SIG-M5 treated with dmso at 0.1 percent for 504 hours (cell line): ENCODE measurements at regions not wholly inside any gene's neighbourhood (a gene's known extent, or its start where the extent isn't known, plus 50 kb on each side); places are given as distances from the start of the nearest gene placed in this dataset.

Experiments used
- DNase-seq: peaks from one replicate; lab custom pipeline; 2025; ENCODE audit not compliant: unreplicated experiment; lab: John Stamatoyannopoulos, UW

DNA sequence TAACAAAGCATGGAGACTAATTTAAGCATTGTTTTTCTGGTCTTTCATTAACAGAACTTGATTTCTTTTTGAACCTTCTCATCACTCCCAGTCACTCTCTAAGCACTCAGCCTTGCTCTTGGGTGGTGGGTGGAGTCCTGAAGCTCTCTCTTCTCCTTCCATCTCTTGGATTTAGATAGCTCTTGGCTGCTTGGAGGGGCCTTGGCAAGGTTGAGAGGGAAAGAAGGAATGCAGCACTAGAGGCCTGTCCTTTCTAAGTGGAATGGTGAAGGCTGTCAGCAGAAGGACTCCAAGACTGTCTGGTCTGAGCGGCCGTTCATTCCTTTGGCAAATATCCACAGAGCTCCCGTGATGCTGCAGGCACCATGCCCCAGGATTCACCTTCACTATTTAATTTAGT, 168.6 kb upstream of the E2F8 start:
- no peak for DNase-seq

DNA sequence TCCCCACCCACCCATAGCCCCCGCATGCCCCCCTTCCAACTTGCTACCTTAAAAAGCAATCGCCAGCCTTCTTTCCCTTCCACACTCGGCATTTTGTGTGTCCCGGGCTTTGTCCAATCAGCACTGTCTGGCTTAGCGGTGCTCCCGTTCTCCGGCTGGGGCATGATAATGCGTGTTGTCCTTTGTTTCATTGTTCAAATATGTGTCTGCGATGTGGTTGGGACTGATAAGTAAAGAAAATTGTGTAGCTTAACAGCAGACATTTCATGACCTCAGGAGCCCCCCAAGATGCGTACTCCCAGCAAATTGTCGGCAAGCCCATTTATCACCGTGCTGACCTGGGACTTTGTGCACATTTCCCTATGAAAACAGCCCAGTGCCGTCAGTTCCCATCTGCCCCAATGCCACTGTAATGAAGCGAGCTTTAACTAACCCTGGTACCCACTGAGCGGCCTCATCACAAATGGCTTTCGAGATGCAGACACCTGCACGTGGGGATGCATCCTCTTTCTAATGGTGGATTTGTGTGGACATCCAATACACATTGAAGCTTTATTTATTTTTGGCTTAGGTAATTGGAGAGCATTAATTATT, 167.0 kb upstream of the E2F8 start:
- DNase-seq = no peak

DNA sequence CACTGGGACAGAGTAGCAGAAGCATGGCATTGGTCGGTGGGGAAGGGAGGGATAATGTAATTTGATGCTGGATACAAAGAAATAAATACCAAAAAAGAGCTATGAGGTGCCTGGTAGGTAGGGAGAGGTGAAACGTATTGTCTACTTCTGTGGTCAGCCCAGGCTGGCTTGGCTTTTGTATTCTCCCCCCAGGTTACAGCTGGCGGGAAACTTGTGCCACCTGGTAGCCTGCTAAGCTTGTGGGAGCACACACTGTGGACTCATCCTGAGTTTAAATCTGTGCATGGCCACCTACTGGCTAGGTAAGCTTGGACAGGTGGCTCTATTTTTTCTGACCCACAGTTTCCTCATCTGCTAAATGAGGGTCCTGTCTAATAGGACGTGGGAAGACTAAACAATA, 165.2 kb upstream of the E2F8 start:
- no peak for DNase-seq

DNA sequence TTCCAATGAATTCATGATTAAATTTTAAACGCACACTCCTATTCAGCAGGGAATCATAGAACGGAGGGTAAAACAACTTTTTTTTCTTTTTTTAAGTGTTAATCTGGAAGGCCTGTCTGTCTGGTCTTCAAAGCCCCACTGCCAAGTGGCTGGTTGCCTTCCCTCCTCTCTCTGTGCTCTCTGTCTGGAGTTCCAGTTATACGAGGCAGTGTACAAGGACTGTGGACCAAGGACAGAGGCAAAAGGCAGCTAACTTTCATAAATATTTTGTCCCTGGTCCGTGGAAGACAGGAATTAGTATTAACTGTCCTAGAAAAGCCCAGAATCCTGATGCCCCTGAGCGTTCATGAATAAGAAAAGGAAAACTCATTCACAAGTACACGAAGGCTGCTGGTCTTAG, 164.0 kb upstream of the E2F8 start:
- no peak for DNase-seq

DNA sequence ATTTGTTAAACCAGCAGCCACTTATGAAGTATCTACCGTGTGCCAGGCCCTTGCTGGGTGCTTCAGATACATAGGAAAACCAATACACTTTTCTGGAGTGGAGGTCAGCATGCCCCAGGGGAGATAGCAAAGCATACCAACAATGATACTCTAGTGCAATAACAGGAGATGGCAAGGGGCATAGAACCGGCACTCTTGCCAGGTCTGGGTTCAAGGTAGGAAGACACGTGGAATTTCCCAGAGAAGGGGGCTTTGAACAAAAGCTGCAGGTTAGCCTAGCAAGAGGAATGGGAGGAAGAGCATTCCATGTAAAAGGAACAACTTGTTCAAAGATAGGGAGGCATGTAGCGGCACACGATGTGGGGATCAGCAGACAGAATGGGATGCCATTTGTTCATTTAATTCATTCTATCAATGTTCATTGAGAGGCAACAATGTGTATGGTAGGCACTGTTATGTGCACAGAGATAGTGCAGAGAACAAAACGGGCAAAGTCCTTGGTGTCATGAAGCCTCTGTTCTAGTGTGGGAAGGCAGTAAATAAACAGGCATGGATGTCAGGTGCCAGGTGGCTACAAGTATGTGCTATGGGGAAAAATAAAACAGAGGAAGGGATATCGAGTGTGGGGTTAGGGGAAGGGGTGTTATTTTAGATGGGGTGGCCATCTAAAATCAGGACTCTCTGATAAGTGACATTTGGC, 162.6 kb upstream of the E2F8 start:
- DNase-seq = no peak

DNA sequence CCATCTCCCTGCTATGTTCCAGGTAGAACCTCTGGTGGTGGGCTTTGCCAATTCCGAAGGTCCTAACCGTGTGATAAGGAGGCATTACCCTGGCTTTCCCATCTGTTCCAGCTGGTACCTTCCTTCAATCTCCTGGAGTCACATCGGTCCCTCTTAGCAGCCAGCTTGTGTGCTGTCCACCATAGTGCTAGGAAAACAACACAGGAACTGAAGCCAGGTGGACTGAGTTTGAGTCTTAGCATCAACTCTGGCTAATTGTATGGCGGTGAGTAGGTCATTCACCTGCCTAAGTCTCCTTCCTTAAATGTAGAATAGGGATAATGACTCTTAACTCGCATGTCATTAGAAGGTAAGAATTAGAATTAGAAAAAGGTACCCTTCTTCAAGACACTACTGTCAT, 159.6 kb upstream of the E2F8 start:
- DNase-seq = no peak

DNA sequence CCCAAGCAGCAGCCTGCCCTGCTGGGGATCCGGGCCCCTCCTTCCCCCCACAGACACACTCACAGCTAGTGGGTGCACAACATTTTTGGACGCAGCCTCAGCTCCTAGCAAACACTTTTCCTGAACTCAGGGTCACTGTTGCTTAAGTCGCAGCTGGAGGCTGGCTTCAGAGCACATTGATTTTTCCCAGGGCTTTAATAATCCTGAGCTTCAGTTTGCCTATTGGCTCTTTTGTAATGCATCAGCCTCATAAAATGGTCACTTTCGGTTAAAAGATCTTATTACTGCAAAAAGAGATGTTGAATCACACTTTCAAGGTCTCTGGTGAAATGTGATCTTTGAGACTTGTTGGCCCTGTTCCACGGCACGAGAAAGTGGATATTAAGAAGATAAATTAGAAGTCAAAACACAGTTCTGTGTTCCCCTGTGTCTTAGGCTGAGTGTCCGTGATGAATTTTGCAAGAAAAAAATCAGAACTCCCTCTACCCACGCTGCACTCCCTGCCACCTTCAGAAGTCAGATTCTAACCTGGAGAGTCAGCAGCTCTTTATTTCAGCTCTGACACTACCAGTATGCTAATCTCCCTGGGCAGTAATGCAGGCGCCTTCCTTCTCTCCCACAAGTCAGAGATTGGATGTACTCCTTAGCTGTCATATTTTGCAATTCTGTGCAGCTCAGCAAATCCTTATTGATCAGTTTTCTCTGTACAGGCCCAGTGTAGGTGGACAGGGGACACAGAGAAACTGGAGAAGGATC, 158.2 kb upstream of the E2F8 start:
- no peak for DNase-seq

DNA sequence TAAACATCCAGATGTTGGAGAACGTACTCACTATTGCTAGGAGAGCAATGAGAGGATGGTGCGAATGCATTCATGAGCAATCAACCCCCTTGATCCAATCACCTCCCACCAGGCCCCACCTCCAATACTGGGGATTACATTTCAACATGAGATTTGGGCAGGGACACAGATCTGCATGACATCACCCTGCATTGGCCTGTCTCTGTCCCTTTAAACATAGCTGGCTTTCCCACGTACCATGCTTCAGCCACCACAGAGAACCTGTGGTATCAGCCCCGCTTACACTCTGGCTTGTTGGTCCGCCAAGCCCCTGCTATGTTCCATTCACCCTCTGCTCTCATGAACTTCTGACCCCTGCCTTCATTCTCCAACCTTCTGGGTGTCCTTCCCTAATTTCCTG, 157.5 kb upstream of the E2F8 start:
- DNase-seq = no peak

DNA sequence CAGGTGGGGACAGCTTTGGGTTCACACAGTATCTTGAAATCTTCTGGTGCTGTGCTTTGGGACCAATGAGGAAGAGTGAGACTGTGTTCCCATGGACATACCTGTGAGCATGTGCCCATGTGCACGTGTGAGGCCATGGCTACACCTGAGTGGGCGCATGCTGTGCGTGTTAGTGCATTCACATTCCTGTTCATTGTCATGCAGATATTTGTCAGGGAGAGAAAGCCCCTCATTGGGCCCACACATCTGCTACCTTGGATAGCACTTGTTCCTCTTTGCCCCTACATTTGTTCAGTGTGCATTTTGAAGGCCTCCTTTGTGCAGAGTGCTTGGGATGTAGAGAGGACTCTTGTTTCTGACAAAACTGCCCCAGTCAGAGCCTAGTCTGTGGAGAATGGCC, 154.3 kb upstream of the E2F8 start:
- DNase-seq = no peak

DNA sequence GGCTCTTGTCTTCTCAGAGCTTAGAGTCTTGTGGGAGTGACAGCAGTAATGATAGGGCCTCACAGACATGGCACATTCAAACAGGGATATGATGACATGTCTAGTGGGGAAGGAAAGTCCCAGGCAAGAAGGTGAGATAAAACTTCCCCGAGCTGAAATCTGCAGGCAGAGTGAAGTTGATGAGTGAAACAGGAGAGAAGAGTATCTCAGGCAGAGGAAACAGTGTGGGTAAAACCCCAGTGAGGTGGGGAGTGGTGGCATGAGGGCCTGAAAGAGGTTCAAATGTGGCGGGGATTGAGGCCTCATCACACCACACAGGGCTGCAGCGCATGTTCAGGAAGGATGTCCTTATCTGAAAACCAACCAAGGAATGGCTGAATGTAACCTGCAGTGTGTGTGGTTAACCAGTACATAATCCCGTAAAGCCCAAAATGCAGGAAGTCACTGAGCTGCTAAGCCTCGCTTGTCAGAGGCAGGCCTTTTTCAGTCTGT, 153.8 kb upstream of the E2F8 start:
- no peak for DNase-seq

DNA sequence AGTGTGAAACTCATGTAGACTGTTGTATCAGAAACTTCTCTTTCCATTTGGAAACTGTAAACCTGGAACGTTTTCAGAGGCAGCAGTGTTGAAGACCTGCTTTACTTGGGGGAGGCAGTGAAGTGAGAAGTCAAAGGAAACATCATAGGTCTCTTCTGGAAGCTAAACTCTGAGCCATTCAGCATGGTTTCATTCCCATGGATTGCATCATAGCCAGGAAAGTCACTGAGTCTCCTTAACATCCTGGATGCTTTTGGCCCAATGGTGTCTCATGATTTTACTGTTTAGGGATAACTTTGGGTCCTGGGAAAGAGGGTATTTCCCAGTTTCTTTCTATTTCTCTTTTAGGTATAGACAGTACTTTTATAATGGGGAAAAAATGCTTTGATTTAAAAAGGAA, 153.2 kb upstream of the E2F8 start:
- DNase-seq = no peak

DNA sequence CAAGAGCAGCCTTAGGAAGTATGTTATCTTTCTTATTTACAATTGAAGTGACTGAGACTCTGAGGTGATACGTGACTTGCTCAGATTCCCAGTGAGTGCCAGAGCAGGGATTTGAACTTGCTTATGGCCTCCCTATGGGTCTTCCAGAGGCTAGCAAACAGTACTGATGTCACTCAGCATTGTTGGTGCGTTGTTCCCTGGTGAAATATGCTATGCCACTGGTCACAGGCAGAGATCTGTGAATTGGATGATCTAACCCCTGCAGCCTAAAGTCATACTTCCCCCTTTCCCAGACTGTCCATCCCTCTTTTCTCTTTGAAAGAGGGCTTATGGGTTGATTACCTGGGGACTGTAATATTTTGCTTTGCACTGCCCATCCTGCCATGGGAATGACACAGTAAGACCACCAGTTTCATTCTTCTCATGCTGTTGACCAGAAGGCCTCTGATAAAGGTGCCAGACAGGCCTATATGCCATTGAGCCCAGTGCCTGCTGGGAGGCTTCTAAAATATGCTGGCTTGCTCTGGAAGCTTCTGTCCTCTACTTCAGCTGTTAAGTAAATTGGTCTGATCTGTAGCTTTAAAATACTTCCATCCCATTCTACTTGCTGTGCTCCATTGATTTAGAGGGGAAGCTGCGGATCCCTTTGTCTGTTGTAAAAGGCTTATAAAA, 152.2 kb upstream of the E2F8 start:
- no peak for DNase-seq

DNA sequence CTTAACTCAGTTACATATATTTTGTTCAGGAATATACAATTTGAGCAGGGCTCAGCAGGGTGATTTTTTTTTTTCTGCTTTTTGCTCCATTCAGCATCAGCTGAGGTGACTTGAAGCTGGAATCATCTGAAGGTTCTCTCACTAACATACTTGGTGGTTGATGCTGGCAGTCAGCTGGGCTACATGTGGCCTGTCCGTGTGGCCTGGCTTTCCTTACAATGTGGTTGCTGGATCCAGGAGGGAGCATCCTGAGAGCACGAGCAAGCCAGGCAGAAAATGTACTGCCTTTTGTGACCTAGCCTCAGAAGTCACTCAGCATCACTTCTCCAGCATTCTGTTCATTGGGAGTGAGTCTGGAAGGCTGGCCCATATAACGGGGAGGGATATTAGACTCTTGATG, 151.6 kb upstream of the E2F8 start:
- no peak for DNase-seq

DNA sequence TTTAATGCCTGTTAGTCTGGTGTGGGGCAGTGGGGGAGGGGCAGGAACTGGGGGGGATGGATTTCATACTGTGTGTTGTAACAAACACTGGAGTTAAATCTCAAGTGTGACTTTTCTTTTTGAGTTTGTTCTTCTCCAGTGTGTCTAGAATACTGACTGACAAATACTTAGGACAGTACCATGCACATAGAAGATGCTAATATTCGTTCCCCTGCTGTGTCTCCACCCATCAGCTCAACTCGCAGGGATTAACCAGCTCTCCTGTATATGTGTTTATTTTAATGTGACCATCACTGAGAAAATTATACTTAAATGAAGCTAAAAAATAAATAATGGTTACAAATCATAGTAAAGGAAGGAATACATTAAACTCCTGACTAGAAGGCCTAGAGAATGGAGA, 150.9 kb upstream of the E2F8 start:
- DNase-seq = no peak

DNA sequence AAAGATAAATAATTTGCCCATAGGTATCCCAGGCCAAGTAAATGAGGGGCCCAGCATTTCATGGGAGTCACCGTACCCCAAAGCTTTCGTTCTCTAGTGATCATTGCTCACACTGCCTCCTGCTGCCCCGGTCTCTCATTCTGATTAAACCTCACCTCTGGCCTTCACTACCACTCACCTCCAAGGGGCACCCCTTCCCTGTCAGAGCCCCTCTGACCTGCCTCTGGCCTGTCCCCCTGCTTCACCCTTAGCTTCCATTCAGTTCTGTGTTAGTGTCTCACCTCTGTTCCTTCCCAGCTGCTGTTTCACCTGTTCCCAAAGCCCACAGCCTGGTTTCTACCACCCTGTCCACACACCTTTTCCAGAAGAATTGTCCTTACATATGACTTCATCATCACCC, 150.3 kb upstream of the E2F8 start:
- DNase-seq = no peak

DNA sequence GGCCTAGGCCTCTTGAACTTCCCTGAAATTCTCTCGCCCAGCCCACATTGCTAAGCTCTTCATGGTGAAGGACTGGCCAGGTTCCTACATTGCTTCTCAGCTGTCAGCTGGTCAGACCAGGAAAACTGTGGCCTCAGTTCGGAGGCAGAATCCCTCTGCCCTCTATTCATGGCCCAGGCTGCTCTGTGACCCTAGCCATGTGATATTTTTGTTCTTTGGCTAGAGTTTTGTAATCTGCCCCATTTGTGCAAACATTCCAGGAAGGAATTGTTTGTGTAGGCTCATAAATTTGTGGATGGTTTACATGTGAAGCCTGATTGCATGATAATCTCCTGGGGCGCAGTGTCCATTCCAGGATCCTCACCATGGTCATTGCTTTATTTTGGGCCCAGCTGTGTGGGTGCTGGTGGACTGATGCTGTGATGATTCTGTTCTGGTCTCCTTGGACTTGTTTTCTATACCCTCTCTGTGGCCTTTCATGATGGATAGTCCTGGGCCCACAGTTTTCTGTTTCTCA, 149.1 kb upstream of the E2F8 start:
- no peak for DNase-seq

DNA sequence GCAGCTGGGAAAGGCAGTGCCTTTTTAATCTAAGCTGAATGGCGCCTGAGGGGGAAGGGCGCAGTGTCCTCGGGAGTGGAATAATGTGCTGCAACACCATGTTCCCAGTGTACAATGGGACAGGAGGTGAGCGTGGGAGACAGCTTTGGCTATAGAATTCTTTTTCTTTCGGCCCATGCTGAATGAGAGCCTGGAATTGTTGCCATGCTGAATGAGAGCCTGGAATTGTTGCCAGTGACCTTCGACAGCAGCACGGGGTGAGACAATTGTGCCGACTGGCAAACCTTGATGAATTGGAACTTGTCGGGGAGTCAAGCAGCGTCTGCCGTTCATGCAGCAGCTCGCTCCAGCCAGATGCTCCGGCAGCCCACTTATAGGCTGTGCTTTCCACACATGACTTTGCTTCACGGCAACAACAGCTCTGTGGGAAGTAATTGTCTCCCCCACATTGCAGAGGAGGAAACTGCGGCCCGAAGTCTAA, 141.4 kb upstream of the E2F8 start:
- no peak for DNase-seq

DNA sequence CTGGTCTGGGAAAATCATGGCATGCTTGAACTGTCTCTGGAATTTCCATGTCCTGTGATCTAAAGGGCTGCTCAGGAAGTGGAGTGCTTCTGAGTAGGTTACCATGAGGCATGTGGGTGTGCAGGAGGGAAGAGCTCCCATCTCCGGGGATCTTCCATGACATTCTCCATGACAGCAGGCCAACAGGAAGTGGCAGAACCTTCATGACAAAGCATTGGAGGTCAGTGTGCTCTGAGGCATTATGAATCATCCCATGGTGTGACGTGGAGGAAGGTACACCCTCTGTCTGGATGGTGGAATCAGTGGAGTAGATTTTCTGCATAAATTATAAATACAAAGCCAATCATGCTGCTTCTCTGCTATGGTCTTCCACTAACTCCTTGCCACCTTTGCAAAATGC, 139.6 kb upstream of the E2F8 start:
- no peak for DNase-seq

DNA sequence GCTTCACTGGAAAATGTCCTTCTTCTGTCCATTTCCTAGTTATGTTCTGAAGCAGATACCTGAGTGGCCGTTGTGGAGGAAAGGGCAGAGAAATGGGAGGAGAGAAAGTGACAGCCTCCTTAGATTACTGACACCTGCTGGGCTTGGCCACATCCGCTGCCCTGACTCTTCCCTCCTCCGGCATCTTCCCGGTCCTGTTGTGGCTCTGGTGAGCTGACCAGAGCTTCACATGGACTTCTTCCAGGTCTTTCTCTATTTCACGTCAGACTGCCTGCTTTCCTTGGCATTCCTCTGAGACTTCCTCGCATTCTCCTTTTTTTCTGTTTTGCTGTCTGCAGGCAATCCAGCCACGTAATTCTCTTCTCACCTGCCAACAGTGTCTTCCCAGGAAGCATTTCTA, 138.7 kb upstream of the E2F8 start:
- no peak for DNase-seq

DNA sequence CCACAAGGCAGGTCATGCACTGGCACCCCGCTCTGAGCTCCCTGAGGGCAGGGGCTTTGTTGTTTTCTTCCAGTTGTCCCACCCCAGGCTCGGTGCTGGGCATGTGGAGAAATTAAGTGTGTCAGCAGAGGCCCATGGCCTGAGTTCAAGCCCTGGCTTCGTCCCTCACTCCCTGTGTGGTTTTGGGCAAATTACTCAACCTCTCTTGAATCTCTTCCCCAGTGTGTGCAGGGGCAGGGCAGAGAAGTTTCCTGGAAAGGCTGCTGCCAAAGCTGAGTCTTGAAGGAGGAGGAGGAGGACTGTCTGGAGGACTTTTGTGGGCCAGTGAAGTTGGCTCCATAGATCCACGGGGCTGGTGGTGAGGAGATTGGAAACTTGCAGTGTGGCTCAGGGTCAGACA, 138.1 kb upstream of the E2F8 start:
- DNase-seq = no peak

DNA sequence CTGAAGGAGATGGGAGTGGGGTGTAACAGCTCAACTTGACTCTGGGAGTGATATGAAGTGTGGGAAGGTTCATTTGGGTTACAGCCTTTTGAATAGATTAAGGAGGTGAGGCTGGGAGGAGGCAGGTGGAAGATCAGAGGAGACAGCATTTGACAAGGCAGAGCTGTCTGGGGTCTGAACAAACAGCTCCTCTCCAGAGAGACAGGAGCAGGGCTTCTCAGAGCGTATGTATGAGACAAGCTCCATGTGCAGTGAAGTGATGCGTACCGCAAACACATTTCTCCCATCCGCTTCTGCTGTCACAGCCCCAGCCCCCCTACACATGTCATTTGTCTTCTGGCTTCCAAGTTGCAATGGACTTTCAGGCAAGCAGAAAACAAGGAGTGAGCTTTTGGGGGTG, 137.1 kb upstream of the E2F8 start:
- DNase-seq = no peak
